NCI-H526 treated with DMSO at 0.1 percent for 48 hours (cell line): ENCODE measurements at regions not wholly inside any gene's neighbourhood (a gene's known extent, or its start where the extent isn't known, plus 50 kb on each side); places are given as distances from the start of the nearest gene placed in this dataset.
"Not testable (repeated sequence)": the region's sequence is repeated elsewhere in the genome, so short reads cannot be mapped to it uniquely, and the experiment has no call there.

Experiments used
- DNase-seq: peaks from one replicate; lab custom pipeline; 2025; lab: John Stamatoyannopoulos, UW

- no peak for DNase-seq
These were observed 56.0 kb downstream of the EN1 start for GRCh38 chr2:118791483-118791882.

- DNase-seq: no peak
These were observed 60.7 kb downstream of the EN1 start for GRCh38 chr2:118786746-118787145.

- no peak for DNase-seq
These were observed 62.6 kb downstream of the EN1 start for GRCh38 chr2:118784860-118785259.

GRCh38 chr2:118779362-118779761 lies 68.1 kb downstream of the EN1 start:
- no peak for DNase-seq

GRCh38 chr2:118774458-118775133 lies 72.9 kb downstream of the EN1 start:
- peak; percentile 52 for DNase-seq

- no peak for DNase-seq
These were observed 73.6 kb downstream of the EN1 start for GRCh38 chr2:118773826-118774225.

GRCh38 chr2:118772487-118773200 lies 74.8 kb downstream of the EN1 start:
- no peak for DNase-seq

GRCh38 chr2:118769707-118770400 lies 77.6 kb downstream of the EN1 start:
- DNase-seq: no peak

GRCh38 chr2:118766871-118767270 lies 80.6 kb downstream of the EN1 start:
- DNase-seq: no peak

GRCh38 chr2:118764855-118765254 lies 82.6 kb downstream of the EN1 start:
- no peak for DNase-seq

GRCh38 chr2:118763797-118764196 lies 83.7 kb downstream of the EN1 start:
- peak; percentile 9 for DNase-seq

- no peak for DNase-seq
These were observed 85.2 kb downstream of the EN1 start for GRCh38 chr2:118762290-118762689.

GRCh38 chr2:118761771-118762170 lies 85.7 kb downstream of the EN1 start:
- no peak for DNase-seq

- no peak for DNase-seq
These were observed 91.5 kb downstream of the EN1 start for GRCh38 chr2:118755901-118756300.

- no peak for DNase-seq
These were observed 92.1 kb downstream of the EN1 start for GRCh38 chr2:118755384-118755783.

GRCh38 chr2:118752762-118753429 lies 94.6 kb downstream of the EN1 start:
- no peak for DNase-seq

GRCh38 chr2:118750959-118751565 lies 96.4 kb downstream of the EN1 start:
- DNase-seq: no peak

GRCh38 chr2:118748245-118748885 lies 99.1 kb downstream of the EN1 start:
- DNase-seq: no peak

GRCh38 chr2:118747637-118748036 lies 99.8 kb downstream of the EN1 start:
- DNase-seq: no peak

- no peak for DNase-seq
These were observed 100.4 kb downstream of the EN1 start for GRCh38 chr2:118747066-118747465.

GRCh38 chr2:118744682-118745181 lies 102.7 kb downstream of the EN1 start:
- DNase-seq: not testable (repeated sequence)
